HCT116 (cell line): ENCODE measurements at regions not wholly inside any gene's neighbourhood (a gene's known extent, or its start where the extent isn't known, plus 50 kb on each side); places are given as distances from the start of the nearest gene placed in this dataset.

ENCODE experiments used
- ATAC-seq: fragments of 200-7000 bp; cut with Tn5 transposase; 2 replicates; pipeline ENCODE4 v1.9.1; 2020; ENCODE audit warnings: mild to moderate bottlenecking, moderate library complexity
- BruUV-seq: library from RNA; stranded (reverse); fragments of 400-500 nt; replicated peaks from 2 replicates; lab custom pipeline; 2021; lab: Mats Ljungman, UMichigan
- CTCF ChIA-PET: fragments of 300-600 bp; sonication (Branson Sonifier 250); formaldehyde crosslinking; loops from one replicate; lab custom pipeline; 2021; ENCODE audit warnings: antibody characterized with exemption; lab: Charles Lee
- POLR2A ChIA-PET: fragments of 300-600, 350-600 bp; sonication (Branson Sonifier 250); formaldehyde crosslinking; loops from one replicate; lab custom pipeline; 2021; ENCODE audit warnings: antibody characterized with exemption; lab: Charles Lee
- RAD21 ChIA-PET, 2 experiments: fragments of 300-600 bp; sonication (Branson Sonifier 250); formaldehyde crosslinking; loops; one replicate each; lab custom pipeline; 2023; ENCODE audit warnings: low total read pairs in 2 of 2; ENCODE audit not compliant: uncharacterized antibody in 2 of 2, unreplicated experiment in 2 of 2, low non-redundant PET in 1 of 2; lab: Charles Lee
- DNase-seq: peaks from one replicate; pipeline ENCODE4 v3.0.0-alpha.2; 2010; ENCODE audit warnings: low read depth, low spot score
- H2AFZ ChIP-seq: fragments of 200-600 bp; shearing (Covaris generic), sonication (generic); 2 replicates; pipeline ENCODE4 v1.6.1; 2017; ENCODE audit warnings: low read depth, mixed run types, mixed read lengths, antibody characterized with exemption, low read length; ENCODE audit not compliant: poor library complexity, severe bottlenecking
- H3K27ac ChIP-seq: 2 replicates; pipeline ENCODE4 v1.5.1; 2012; ENCODE audit warnings: low read depth, low read length
- H3K27me3 ChIP-seq: fragments of 200-600 bp; sonication (generic); 2 replicates; pipeline ENCODE4 v1.6.1; 2016; ENCODE audit warnings: mixed run types, low read length, mixed read lengths; ENCODE audit not compliant: insufficient read depth
- H3K36me3 ChIP-seq, 2 experiments: fragments of 200-500 bp in 1 of 2; fragments of 200-600 bp in 1 of 2; sonication (Bioruptor generic) in 1 of 2; sonication (generic) in 1 of 2; 2 replicates each; pipeline versions ENCODE4 v1.5.1 to v1.6.1; 2014 to 2016; ENCODE audit warnings: low read length in 2 of 2, inconsistent platforms in 1 of 2, mixed read lengths in 1 of 2, mixed run types in 1 of 2; ENCODE audit not compliant: insufficient read depth in 2 of 2, control insufficient read depth in 1 of 2
- H3K4me1 ChIP-seq, 2 experiments: fragments of 200-600 bp in 1 of 2; sonication (generic) in 1 of 2; 2 replicates each; pipeline versions ENCODE4 v1.5.1 to v1.6.1; 2012 to 2017; ENCODE audit warnings: low read length in 2 of 2, inconsistent platforms in 1 of 2, mild to moderate bottlenecking in 1 of 2, mixed read lengths in 1 of 2, mixed run types in 1 of 2, moderate library complexity in 1 of 2; ENCODE audit not compliant: insufficient read depth in 2 of 2, control insufficient read depth in 1 of 2
- H3K4me2 ChIP-seq: fragments of 200-600 bp; sonication (generic); 2 replicates; pipeline ENCODE4 v1.6.1; 2017; ENCODE audit warnings: mixed run types, low read length, mixed read lengths
- H3K4me3 ChIP-seq, 2 experiments: fragments of 200-600 bp in 1 of 2; sonication (generic) in 1 of 2; replicated peaks in 1 of 2; 2 replicates each; pipeline ENCODE4 v1.5.1; 2011 to 2016; ENCODE audit warnings: low read length in 2 of 2, control low read depth in 1 of 2, low read depth in 1 of 2, mild to moderate bottlenecking in 1 of 2, mixed read lengths in 1 of 2, mixed run types in 1 of 2
- H3K79me2 ChIP-seq: fragments of 200-600 bp; sonication (generic); 2 replicates; pipeline ENCODE4 v1.6.1; 2017; ENCODE audit warnings: mild to moderate bottlenecking, mixed run types, low read length, moderate library complexity, mixed read lengths; ENCODE audit not compliant: insufficient read depth
- H3K9ac ChIP-seq: fragments of 200-600 bp; sonication (generic); 2 replicates; pipeline ENCODE4 v1.6.1; 2016; ENCODE audit warnings: low read length, mixed read lengths
- H3K9me2 ChIP-seq: fragments of 200-600 bp; sonication (generic), shearing (Covaris generic); 2 replicates; pipeline ENCODE4 v1.6.1; 2017; ENCODE audit warnings: mixed run types, mild to moderate bottlenecking, moderate library complexity; ENCODE audit not compliant: insufficient read depth
- H3K9me3 ChIP-seq, 2 experiments: fragments of 200-500 bp in 1 of 2; fragments of 200-600 bp in 1 of 2; sonication (Bioruptor generic) in 1 of 2; sonication (generic) in 1 of 2; 2 replicates each; pipeline ENCODE4 v1.6.1; 2014 to 2017; ENCODE audit warnings: low read length in 2 of 2, mixed read lengths in 2 of 2, inconsistent platforms in 1 of 2, low read depth in 1 of 2, mild to moderate bottlenecking in 1 of 2, mixed run types in 1 of 2, moderate library complexity in 1 of 2; ENCODE audit not compliant: control insufficient read depth in 1 of 2, insufficient read depth in 1 of 2
- H4K20me1 ChIP-seq: fragments of 200-600 bp; sonication (generic), shearing (Covaris generic); 2 replicates; pipeline ENCODE4 v1.6.1; 2017; ENCODE audit warnings: mixed run types, mild to moderate bottlenecking, moderate library complexity; ENCODE audit not compliant: insufficient read depth
- EGR1 ChIP-seq: IDR thresholded peaks from 2 replicates; pipeline ENCODE4 v1.6.1; 2012; ENCODE audit warnings: low read depth
- ELF1 ChIP-seq: IDR thresholded peaks from 2 replicates; pipeline ENCODE4 v1.6.1; 2012; ENCODE audit warnings: low read depth, borderline replicate concordance
- EZH2phosphoT487 ChIP-seq: fragments of 200-600 bp; IDR thresholded peaks from 2 replicates; pipeline ENCODE4 v1.6.1; 2018; ENCODE audit warnings: antibody characterized with exemption, borderline replicate concordance
- FOSL1 ChIP-seq: IDR thresholded peaks from 2 replicates; pipeline ENCODE4 v1.6.1; 2012; ENCODE audit warnings: low read depth
- JUND ChIP-seq: IDR thresholded peaks from 2 replicates; pipeline ENCODE4 v1.6.1; 2012
- POLR2AphosphoS5 ChIP-seq: IDR thresholded peaks from 2 replicates; pipeline ENCODE4 v1.6.1; 2011; ENCODE audit warnings: mild to moderate bottlenecking, low read depth, low read length, moderate library complexity
- RAD21 ChIP-seq: IDR thresholded peaks from 2 replicates; pipeline ENCODE4 v1.6.1; 2012; ENCODE audit warnings: low read depth, mild to moderate bottlenecking
- SP1 ChIP-seq: IDR thresholded peaks from 2 replicates; pipeline ENCODE4 v1.6.1; 2012; ENCODE audit warnings: low read depth
- SRF ChIP-seq: IDR thresholded peaks from 2 replicates; pipeline ENCODE4 v1.6.1; 2012; ENCODE audit warnings: low read depth
- ZFX ChIP-seq: fragments of 450-650 bp; IDR thresholded peaks from 2 replicates; pipeline ENCODE4 v1.6.1; 2017
- intact Hi-C: fragments of 100-400 bp; cut with micrococcal nuclease; formaldehyde crosslinking; loops from 2 replicates; pipeline ENCODE4 v1.10.0; 2022
- TF ChIP-seq, protein P1 (sequence below), 3 experiments: fragments of 200-600 bp in 1 of 3; sonication (generic) in 1 of 3; IDR thresholded peaks in 2 of 3; conservative IDR thresholded peaks in 1 of 3; 2 replicates each; pipeline ENCODE4 v1.5.1; 2012 to 2017; ENCODE audit warnings: low read depth in 2 of 3, low read length in 2 of 3, antibody characterized with exemption in 1 of 3, borderline replicate concordance in 1 of 3, control low read depth in 1 of 3, mild to moderate bottlenecking in 1 of 3, mixed read lengths in 1 of 3, mixed run types in 1 of 3, moderate library complexity in 1 of 3; ENCODE audit not compliant: insufficient read depth in 1 of 3
- TF ChIP-seq, protein P2 (sequence below): IDR thresholded peaks from 2 replicates; pipeline ENCODE4 v1.6.1; 2011; ENCODE audit warnings: mild to moderate bottlenecking, low read length, moderate library complexity; ENCODE audit not compliant: insufficient replicate concordance; ENCODE audit errors: extremely low read depth

GRCh38 chr3:194244167-194244566, 107.0 kb downstream of the CPN2 start:
- no peak overlapping the region for H3K4me3 ChIP-seq
- no peaks in the 10 kb centered on the region for H4K20me1 ChIP-seq
- TF ChIP-seq ZFX (no peak), ELF1 (no peak), EZH2phosphoT487 (no peak), RAD21 (no peak), FOSL1 (no peak), SRF (no peak), JUND (no peak), EGR1 (no peak), POLR2AphosphoS5 (no peak), SP1 (no peak)
- TF ChIP-seq, protein P1, sequence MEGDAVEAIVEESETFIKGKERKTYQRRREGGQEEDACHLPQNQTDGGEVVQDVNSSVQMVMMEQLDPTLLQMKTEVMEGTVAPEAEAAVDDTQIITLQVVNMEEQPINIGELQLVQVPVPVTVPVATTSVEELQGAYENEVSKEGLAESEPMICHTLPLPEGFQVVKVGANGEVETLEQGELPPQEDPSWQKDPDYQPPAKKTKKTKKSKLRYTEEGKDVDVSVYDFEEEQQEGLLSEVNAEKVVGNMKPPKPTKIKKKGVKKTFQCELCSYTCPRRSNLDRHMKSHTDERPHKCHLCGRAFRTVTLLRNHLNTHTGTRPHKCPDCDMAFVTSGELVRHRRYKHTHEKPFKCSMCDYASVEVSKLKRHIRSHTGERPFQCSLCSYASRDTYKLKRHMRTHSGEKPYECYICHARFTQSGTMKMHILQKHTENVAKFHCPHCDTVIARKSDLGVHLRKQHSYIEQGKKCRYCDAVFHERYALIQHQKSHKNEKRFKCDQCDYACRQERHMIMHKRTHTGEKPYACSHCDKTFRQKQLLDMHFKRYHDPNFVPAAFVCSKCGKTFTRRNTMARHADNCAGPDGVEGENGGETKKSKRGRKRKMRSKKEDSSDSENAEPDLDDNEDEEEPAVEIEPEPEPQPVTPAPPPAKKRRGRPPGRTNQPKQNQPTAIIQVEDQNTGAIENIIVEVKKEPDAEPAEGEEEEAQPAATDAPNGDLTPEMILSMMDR (IDR thresholded peaks at IDR 0.05 in 2 of 3, conservative IDR thresholded peaks at IDR 0.05 in 1 of 3; ENCODE audit: borderline replicate concordance in 1 of 3, insufficient read depth in 1 of 3, low read depth in 2 of 3, low read length in 2 of 3): no peak
- TF ChIP-seq, protein P2, sequence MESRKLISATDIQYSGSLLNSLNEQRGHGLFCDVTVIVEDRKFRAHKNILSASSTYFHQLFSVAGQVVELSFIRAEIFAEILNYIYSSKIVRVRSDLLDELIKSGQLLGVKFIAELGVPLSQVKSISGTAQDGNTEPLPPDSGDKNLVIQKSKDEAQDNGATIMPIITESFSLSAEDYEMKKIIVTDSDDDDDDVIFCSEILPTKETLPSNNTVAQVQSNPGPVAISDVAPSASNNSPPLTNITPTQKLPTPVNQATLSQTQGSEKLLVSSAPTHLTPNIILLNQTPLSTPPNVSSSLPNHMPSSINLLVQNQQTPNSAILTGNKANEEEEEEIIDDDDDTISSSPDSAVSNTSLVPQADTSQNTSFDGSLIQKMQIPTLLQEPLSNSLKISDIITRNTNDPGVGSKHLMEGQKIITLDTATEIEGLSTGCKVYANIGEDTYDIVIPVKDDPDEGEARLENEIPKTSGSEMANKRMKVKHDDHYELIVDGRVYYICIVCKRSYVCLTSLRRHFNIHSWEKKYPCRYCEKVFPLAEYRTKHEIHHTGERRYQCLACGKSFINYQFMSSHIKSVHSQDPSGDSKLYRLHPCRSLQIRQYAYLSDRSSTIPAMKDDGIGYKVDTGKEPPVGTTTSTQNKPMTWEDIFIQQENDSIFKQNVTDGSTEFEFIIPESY: no peak
- no peaks in the 10 kb centered on the region for H3K36me3 ChIP-seq
- intact Hi-C loops: no loop called here
- H3K27me3 ChIP-seq: no peaks in the 10 kb centered on the region
- BruUV-seq: no TSS peak
- DNase-seq (no peak), ATAC-seq (no peak)
- ChIA-PET RAD21 (interaction anchor here in 1 of 2 experiments (0.6 kb wide), 1 partner anchor 81 kb away, joined by 3 read pairs; no protein-coding TSS in a partner anchor), POLR2A (no interaction called here), CTCF (no interaction called here)
- H3K9ac ChIP-seq: no peak overlapping the region
- no peak overlapping the region for H3K27ac ChIP-seq
- peaks cover 5 to 10% of the 10 kb centered on the region in 2 experiments; a peak in 3 of 4 replicates for H3K4me1 ChIP-seq
- H3K9me2 ChIP-seq: no peaks in the 10 kb centered on the region
- no peak overlapping the region for H2AFZ ChIP-seq
- no peak overlapping the region for H3K4me2 ChIP-seq
- no peaks in the 10 kb centered on the region for H3K79me2 ChIP-seq
- no peaks in the 10 kb centered on the region for H3K9me3 ChIP-seq
